ENCODE measurements at regions not wholly inside any gene's neighbourhood (a gene's known extent, or its start where the extent isn't known, plus 50 kb on each side); places are given as distances from the start of the nearest gene placed in this dataset.

- peak overlapping the region; percentile 32 for H3K4me3 ChIP-seq
- H3K27ac ChIP-seq, result no peak overlapping the region
- TF ChIP-seq CTCF (IDR thresholded peaks at IDR 0.05), result no peak
- peaks cover 28% of the 10 kb centered on the region for H3K27me3 ChIP-seq
- DNase-seq, result peak; percentile 57
- H3K9me3 ChIP-seq, result peaks cover 4% of the 10 kb centered on the region
- no peaks in the 10 kb centered on the region for H3K36me3 ChIP-seq
- intact Hi-C loops (cut with DNase I), result no loop called here
- ATAC-seq, result peak; percentile 19
- no peaks in the 10 kb centered on the region for H3K4me1 ChIP-seq
Observed at GRCh38 chr14:103220134-103220981, 97.1 kb downstream of the TNFAIP2 start.

GRCh38 chr14:103220982-103221641 lies 97.9 kb downstream of the TNFAIP2 start:
- no peak overlapping the region for H3K27ac ChIP-seq
- H3K9me3 ChIP-seq, result peaks cover 4% of the 10 kb centered on the region
- H3K36me3 ChIP-seq, result no peaks in the 10 kb centered on the region
- DNase-seq, result no peak
- peaks cover 28% of the 10 kb centered on the region for H3K27me3 ChIP-seq
- TF ChIP-seq CTCF (IDR thresholded peaks at IDR 0.05), result no peak
- ATAC-seq, result no peak
- peaks cover 4% of the 10 kb centered on the region for H3K4me1 ChIP-seq
- H3K4me3 ChIP-seq, result peak overlapping the region; percentile 32
- intact Hi-C loops (cut with DNase I), result no loop called here

GRCh38 chr14:103221781-103222358 lies 98.6 kb downstream of the TNFAIP2 start:
- Histone ChIP-seq H3K4me1 (peaks cover 4% of the 10 kb centered on the region), H3K36me3 (no peaks in the 10 kb centered on the region), H3K9me3 (peaks cover 4% of the 10 kb centered on the region), H3K4me3 (no peak overlapping the region), H3K27me3 (peaks cover 28% of the 10 kb centered on the region), H3K27ac (no peak overlapping the region)
- no peak for TF ChIP-seq CTCF (IDR thresholded peaks at IDR 0.05)
- DNase-seq, result no peak
- ATAC-seq, result no peak
- intact Hi-C loops (cut with DNase I), result no loop called here

- DNase-seq (no peak), ATAC-seq (no peak)
- peaks cover 28% of the 10 kb centered on the region for H3K27me3 ChIP-seq
- no peaks in the 10 kb centered on the region for H3K36me3 ChIP-seq
- peaks cover 4% of the 10 kb centered on the region for H3K4me1 ChIP-seq
- no peak overlapping the region for H3K4me3 ChIP-seq
- no peak for TF ChIP-seq CTCF (IDR thresholded peaks at IDR 0.05)
- no peak overlapping the region for H3K27ac ChIP-seq
- intact Hi-C loops (cut with DNase I), result no loop called here
- no peaks in the 10 kb centered on the region for H3K9me3 ChIP-seq
Observed at GRCh38 chr14:103223818-103224352, 100.6 kb downstream of the TNFAIP2 start.

GRCh38 chr14:103225062-103225461 lies 101.8 kb downstream of the TNFAIP2 start:
- H3K4me1 ChIP-seq, result peaks cover 4% of the 10 kb centered on the region
- H3K36me3 ChIP-seq, result no peaks in the 10 kb centered on the region
- H3K4me3 ChIP-seq, result no peak overlapping the region
- ATAC-seq, result no peak
- intact Hi-C loops (cut with DNase I), result no loop called here
- no peaks in the 10 kb centered on the region for H3K9me3 ChIP-seq
- no peak overlapping the region for H3K27ac ChIP-seq
- no peak for TF ChIP-seq CTCF (IDR thresholded peaks at IDR 0.05)
- DNase-seq, result no peak
- peaks cover 23% of the 10 kb centered on the region for H3K27me3 ChIP-seq

All from upper lobe of right lung (tissue), 1 donor.